ENCODE measurements at regions not wholly inside any gene's neighbourhood (a gene's known extent, or its start where the extent isn't known, plus 50 kb on each side); places are given as distances from the start of the nearest gene placed in this dataset.
"Not testable (repeated sequence)": the region's sequence is repeated elsewhere in the genome, so short reads cannot be mapped to it uniquely, and the experiment has no call there.

DNA sequence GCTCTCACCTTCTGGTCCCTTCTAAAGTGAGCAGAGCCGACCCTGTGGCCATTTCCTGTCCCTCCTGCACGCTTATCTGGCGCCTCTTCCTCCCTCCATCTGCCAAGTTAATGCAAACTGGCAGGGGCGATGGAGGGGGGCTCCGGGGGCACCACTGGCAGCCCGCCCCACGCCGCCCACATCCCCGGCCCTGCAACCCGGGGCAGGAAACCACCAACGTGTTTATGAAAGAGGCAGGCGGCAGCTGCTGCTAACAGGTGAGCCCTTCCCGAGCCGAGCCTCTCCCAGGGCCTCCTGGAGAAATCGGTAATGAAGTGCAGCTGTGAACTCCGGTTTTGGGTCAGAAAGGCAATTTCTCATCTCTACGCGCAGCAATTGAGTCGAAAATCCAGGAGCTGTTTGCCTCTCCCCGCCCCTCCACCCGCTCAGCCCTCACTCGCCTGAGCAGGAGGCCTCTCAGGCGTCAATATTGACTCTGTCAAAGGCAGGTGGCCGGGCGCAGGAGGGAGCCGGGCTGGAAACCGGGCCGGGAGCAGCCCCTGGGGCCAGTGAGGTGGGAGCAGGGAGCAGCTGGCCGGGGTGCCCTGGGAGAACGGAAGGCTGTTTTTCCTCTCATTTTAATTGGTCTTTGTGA lies 164.4 kb upstream of the GSE1 start:
- DNase-seq: no peak

DNA sequence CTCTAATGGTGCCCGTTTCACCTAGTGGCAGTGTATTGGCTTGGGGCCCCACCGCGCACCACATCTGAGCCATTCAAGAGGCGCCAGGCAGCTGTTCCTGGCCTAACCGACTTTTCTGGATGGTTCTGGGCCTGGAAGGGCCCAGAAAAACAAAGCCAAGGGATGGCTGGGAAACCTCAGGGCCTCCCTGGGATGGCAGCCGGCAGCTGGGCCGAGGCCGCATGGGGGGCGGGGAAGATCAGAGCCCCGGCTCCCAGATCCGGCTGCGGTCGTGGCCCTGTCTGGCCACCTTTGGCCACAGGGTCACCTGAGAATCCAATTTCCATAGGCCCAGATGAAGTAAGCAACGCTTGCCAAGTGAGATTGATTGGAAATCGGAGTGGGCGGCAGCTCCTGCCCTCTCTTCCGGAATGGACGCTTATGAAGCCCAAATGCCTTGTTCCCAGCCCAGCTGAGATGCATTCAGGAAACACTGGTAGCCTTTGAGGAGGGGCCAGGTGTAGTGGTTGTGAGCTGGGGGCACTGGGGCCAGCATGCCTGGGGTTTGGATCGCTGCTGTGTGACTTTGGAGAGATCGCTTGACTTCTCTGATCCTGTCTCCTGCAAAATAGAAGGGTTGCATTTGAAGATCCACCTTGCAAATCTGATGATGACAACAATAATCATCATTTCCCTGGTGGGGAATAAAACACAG lies 163.8 kb upstream of the GSE1 start:
- peak in 5 of 56 donors; percentile 22 to 46 (median 25) for DNase-seq

DNA sequence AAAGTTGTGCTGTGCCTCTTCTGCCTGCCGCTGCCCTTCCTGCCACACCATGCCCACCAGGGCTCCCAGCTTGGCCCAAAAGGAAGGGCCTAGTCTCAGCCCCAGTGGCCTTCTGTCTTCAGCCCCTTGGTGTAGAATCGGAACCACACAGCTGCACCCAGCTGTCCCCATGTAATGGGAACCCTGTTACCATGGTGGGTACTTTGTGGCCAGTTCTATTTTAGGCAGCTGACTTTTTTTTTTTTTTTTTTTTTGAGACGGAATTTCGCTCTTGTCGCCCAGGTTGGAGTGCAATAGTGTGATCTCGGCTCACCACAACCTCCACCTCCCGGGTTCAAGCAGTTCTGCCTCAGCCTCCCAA lies 163.3 kb upstream of the GSE1 start:
- no peak for DNase-seq

DNA sequence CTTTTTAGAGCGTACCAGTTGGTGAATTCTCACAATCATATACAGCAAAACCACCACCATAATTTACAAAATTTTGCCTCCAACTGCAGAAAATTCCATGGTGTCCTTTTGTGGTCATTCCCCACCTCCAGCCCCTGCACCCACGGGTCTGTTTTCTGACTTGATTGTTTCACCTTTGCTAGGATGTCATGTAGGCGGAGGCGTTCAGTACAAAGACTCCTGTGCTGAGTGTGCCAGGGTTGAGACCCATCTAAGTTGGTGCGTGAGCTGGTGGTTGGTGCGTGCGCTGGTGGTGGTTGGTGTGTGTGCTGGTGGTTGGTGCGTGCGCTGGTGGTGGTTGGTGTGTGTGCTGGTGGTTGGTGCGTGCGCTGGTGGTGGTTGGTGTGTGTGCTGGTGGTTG lies 162.0 kb upstream of the GSE1 start:
- not testable (repeated sequence) for DNase-seq

DNA sequence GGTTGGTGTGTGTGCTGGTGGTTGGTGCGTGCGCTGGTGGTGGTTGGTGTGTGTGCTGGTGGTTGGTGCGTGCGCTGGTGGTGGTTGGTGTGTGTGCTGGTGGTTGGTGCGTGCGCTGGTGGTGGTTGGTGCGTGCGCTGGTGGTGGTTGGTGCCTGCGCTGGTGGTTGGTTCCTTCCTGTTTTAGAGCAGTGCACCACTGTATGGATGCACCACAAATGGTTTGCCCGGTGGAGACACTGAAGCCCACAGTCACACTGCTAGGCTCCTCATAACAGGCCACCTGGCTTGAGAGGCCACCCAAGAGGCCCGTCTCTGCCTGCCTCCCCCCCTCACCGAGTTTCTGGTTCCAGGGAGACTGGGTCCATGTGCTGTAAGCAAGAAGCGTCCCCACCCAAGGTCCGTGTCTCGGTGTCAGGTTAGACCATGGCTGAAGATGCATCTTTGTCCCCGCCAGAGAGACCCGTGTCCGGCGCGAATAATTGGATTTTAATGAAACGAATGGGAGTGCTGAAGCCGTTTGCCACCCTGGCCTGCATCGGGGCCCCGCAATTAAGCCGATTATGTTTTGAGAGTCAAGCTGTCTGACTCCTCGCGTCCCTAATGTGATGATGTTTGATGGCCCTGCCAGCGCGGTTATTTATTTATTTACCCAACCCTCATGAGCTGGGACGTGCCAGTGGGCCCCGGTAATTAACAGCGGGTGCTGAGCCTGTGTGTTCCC lies 161.3 kb upstream of the GSE1 start:
- DNase-seq: no peak

DNA sequence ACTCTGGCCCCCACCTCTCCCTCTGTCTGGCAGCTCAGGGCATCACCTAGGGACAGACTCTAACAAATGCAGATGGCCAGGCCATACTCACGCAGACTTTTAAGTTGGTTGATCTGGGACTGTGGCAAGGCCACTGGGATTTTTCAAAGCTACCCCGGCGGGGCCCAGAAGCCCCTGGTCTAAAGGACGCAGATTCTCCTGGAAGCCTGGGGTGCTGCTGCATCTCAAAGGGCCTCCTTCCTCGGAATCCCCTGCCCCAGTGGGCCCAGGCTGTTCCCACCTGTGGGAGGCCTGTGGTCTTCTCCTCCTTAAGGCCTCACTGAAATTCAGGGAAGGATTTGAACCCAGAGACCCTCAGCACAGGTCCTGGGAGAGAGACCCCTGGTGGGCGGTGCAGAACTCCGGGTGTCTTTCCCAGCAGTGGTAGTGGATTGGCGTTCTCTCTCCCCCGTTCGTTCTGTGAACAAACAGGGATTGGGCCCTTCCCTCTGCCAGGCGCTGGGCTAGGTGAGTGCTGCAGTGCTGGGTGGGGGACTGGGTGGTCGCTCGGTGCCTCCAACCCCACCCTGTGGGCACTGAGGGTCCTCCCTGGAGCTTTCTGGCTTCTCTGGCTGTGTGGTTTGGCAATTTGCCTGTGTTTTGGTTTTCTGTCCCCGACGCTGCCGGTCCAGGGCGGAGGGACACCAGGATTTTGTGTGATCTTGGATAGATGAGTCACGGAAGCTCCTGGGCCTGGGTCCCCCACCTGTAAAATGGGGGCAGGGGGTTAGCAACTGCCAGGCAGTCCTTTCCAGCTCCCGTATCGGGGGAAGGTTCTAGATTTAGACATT lies 160.5 kb upstream of the GSE1 start:
- no peak for DNase-seq

DNA sequence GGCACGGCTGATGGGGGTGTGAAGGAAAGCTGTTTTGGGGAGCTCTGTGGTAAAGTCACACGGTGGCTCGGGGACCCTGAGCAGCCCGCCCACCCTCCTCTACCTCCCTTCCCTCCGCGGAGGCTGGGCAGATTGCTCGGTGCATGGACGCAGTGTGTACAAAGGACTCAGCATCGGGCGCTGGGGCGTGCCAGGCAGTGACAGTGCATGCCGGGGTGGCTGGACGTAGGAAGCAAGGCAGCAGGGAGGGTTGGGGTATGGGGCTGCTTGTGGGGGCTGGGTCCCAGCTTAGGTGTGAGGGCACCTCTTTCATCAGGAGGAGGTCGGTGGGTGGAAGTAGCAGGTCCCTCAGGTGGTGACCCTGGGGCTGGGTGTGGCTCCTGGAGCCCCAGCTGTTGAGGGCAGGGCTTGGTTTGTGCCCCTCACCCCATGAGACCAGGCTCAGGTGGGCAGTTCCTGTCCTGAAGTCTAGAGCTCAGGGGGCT lies 159.9 kb upstream of the GSE1 start:
- peak in 6 of 56 donors; percentile 12 to 64 (median 44) for DNase-seq

DNA sequence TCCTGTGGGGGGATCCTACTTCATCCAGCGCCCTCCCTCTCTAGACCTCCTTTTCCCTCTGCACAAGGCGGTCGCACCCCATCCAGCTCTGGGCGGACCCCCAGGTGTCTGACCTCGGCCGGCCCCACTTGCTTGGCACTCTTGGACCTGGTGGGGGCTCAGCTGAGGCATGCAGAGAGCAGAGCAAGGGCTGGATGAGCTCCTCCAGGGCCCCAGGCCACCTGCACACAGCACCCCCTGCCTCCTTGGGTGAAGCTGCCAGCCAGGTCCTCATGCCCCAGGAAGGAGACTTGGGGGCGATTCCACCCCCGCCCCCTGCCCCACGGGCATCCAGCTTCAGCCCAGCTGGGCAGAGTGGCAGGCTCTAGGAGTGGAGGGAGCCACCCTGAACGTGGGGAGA lies 159.4 kb upstream of the GSE1 start:
- DNase-seq: no peak

DNA sequence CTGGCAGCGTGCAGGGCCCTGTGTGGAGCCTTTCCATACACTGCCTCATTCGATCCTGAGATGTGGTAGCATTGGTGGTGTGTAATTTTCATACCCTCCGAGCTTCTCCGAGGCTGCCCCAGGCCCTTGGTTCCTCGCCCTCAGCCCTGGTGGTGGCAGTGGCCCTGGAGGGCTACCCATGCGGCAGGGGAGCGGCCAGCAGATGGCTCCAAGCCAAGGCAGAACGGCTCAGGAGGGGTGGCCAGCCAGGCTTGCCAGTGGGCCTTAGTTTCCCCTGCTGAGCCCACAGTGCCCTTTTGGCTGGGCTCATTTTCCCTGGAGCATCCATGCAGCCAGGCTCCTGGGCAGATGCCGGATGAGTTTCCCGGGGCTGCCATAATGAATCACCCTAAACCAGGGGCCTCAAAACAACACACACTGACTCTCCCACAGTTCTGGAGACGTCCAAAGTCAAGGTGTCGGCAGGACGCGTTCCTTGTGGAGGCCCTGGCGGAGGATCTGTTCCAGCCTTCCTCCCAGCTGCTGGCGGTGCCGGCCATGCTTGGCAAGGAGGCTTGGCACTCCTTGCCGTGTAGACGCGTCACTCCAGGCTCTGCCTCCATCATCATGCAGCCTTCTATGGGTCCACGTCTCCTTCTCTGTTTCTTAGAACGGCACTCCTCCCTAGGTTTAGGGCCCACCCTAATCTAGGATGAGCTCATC lies 158.8 kb upstream of the GSE1 start:
- no peak for DNase-seq

DNA sequence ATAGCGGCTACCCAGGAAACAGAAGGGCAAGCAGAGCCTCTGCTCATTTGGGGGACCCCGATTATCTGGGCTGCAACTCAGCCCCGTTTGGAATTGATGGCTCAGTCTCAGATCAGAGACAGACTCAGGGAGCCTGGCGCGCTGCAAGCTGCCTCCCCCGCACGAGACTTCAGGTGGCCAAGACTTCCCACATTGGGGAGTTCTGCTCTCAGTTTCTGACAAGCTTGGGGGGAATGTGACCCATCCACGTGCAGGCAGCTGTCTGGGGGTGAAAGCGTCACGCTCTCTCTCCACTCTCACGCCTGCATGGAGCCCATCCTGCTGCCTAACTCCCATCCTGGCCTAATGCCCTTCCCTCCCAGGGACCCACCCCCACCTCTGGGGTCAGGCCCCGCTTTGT lies 157.6 kb upstream of the GSE1 start:
- no peak for DNase-seq

DNA sequence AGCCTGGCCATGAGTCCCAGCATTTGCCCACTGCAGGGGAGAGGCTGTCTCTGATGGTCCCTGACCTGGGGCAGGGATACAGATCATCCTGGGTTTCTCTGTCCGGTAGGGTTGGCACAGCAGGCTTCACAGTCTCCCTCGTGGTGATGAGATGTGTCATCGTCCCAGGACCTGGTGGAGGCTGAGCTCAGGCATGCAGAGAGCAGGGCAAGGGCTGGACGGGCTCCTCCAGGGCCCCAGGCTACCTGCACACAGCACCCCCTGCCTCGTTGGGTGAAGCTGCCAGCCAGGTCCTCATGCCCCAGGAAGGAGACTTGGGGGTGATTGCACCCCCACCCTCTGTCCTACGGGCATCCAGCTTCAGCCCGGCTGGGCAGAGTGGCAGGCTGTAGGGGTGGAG lies 155.8 kb upstream of the GSE1 start:
- no peak for DNase-seq

DNA sequence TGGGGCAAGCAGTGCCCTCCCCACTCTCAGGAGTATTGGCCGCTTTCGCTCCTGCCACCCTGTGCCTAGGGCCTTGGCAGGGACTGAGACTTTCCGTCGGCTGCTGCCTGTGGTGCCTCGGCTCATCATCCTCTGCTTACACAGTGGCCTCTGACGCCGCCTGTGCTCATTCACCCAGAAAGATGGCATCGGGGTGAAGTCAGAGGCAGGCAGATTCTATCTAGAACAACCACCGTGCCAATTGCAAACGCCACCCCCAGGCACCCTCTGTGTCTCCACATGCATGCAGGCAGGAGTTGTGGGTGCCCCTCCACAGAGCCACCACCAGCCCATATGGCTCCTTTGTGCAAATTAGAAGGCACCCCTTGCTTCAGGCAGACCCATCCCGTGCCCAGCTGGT lies 154.2 kb upstream of the GSE1 start:
- DNase-seq: no peak

DNA sequence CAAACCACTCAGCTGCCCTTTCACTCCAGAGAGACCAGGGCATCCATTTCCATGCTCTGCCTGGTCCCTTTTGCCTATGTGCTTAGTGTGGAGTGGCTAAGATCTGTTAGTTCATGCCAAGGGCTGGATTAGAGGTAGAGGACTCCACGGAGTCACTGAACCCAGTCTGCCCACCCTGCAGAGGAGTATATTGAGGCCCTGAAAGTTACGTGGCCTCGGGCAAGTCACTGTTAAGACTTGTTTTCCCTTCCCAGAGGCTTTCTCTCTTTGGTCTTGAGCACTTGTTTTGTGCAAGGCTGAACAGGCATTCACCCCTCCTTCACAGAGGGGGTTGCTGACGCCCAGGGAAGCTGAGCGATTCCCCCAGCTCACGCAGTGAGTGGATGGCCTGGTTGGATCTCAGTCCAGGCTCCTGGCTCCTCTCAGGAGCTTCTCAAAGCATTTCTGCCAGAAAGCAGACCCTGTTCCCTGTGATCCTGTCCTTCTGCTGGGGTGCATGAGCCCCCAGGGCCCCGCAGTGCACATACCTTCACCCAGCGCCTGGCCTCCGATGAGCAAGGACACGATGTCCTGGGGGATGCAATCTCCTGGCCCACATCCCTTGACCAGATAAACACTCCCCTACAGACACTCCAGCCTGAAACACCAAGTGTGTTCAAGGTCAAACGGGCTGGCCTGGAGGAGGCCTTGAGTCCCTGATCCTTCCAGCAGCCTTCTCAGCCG lies 153.4 kb upstream of the GSE1 start:
- DNase-seq: no peak

DNA sequence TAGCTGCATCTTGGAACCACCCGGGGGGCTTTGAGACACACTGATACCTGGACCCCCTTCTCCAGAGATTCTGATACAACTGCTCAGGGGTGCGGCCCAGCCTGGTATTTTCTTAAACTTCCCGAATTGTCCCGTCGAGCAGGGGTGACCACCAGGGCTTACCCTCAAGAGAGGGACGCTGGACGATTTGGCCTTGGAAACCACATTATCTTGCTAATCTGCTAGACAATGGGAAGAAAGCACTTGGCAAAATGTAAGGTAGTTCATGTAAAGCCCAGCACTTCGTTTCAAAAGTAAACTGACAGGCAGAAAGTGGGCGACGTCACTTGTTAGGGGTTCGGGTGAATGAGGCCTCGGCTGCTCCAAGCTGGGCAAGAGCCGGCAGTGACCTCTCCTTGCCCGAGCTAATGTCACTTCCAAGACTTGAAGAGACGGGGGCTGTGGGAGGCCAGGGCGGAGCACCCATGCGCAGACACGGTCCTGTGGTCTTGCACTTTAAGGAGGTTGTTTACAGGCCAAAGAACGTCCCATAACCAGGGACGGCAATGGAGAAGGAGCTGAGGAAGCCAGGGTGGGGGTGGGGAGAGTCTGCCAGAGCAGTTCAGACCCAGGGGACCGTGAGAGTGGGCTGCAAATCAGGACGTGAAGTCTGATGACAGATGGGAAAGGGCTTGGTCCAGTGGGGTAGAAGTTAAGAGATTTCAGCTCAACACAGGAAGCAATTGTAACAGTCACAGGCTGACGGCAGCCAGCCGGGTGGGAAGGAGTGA lies 152.7 kb upstream of the GSE1 start:
- no peak for DNase-seq

DNA sequence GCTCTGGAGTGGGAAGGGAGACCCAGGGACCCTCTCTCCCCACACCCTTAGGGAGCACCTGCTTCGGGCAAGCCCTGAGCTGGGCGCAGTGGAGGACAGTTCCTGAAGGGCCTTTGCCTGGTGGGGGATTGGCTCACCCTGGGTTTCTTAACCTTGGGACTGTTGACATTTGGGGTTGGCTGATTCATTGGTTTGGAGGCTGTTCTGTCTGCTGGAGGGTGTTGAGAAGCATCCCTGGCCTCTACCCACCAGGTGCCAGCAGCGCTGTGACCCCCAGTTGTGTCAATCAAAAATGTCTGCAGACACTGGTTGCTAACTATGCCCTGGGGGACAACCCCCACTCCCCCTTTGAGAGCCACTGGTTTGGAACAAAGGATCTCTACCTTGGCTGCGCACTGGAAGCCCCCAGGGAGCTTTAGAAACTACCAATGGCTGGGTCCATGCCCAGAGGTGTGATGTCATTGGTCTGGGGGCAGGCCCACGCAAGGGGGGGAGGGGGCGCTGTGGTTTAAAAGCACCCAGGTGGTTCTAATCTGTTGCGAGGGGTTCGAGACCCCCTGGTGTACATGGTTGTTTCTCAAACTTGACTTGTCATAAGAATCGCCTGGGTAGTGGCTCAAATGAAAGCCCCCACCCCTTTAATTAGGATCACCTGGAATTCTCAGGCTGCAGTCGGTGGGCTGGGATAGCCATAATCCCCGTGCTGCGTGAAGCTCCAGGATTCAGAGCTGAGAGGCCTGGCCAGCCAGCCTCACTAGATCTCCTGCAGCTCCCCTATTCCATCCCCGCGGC lies 151.9 kb upstream of the GSE1 start:
- DNase-seq: no peak

DNA sequence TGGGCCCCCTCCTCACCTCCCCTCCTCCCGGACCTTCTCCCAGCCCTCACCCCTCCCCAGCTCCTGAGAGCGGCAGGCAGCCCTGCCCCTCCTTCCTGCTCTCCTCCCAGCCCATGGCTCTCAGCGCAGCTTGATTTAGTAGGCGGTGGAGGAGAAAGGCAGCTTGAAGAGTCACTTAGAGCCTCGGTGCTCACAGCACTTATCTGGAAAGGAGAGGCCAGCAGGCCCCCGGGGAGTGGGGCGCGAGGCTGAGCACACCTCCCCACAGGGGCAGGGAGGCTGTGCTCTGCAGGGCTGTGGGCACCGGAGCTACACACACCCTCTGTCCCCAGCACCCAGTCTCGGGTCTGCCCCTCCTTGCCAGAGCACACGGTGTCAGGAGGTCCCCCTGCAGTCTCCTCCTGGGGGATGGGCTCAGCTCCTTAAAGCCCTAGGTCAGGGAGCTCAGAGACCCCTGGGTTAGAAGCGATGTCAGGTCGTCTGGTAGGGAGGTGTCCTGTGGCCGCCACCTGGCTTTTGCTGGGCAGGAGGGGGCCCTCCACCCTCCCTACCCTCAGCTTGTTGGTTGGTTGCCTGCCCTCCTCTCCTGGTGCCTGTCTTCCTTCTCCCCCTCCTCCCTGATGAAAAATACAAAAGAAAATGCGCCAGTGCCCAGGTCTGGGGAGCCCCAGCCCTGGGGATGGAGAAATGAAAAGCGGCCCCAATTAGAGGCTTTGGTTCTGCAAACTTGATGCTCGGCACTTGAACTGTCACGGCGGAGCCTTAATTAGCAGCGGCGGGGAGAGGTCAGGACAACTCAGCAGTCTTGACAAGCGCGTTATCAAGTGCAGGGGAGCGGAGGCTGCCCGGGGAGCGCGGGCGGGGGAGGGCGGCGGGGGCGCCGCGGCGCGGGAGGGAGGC lies 151.1 kb upstream of the GSE1 start:
- DNase-seq: peak in 6 of 56 donors; percentile 11 to 53 (median 29)
